Esophagus muscularis mucosa (tissue), 4 donors: ENCODE measurements at regions not wholly inside any gene's neighbourhood (a gene's known extent, or its start where the extent isn't known, plus 50 kb on each side); places are given as distances from the start of the nearest gene placed in this dataset.

Experiments used
- CTCF ChIP-seq, 3 experiments: fragments of 200-600 bp in 2 of 3; fragments of 450-650 bp in 1 of 3; sonication (generic) in 2 of 3; IDR thresholded peaks; one replicate each; pipeline ENCODE4 v1.5.1; 2017 to 2019; ENCODE audit warnings: antibody characterized with exemption in 3 of 3, mild to moderate bottlenecking in 2 of 3, moderate library complexity in 1 of 3
- EP300 ChIP-seq: sonication (generic); formaldehyde crosslinking; IDR thresholded peaks from one replicate; pipeline ENCODE4 v1.6.1; 2017; ENCODE audit warnings: antibody characterized with exemption
- POLR2A ChIP-seq: fragments of 450-650 bp; IDR thresholded peaks from one replicate; pipeline ENCODE4 v1.6.1; 2017; ENCODE audit warnings: antibody characterized with exemption, moderate library complexity, mild to moderate bottlenecking, low read depth
- POLR2AphosphoS5 ChIP-seq, 2 donors: sonication (generic); formaldehyde crosslinking; IDR thresholded peaks; one replicate each; pipeline ENCODE4 v1.6.1; 2017; ENCODE audit warnings: antibody characterized with exemption in 2 of 2

GRCh38 chr11:24198481-24198880 is 298.4 kb upstream of the LUZP2 start:
- TF ChIP-seq CTCF (IDR thresholded peaks at IDR 0.05) (no peak), POLR2AphosphoS5 (IDR thresholded peaks at IDR 0.05) (no peak), POLR2A (no peak), EP300 (no peak)
